Spleen (tissue), 7 donors: ENCODE measurements at regions not wholly inside any gene's neighbourhood (a gene's known extent, or its start where the extent isn't known, plus 50 kb on each side); places are given as distances from the start of the nearest gene placed in this dataset.

Experiments used
- POLR2A ChIP-seq, 3 donors: fragments of 450-650 bp; IDR thresholded peaks; one replicate each; pipeline ENCODE4 v1.5.1; 2017; ENCODE audit warnings: antibody characterized with exemption in 3 of 3, mild to moderate bottlenecking in 1 of 3
- POLR2AphosphoS5 ChIP-seq, 3 donors: sonication (generic); formaldehyde crosslinking; IDR thresholded peaks; one replicate each; pipeline ENCODE4 v1.5.1; 2017; ENCODE audit warnings: antibody characterized with exemption in 3 of 3
- TF ChIP-seq, protein P1 (sequence below), 11 experiments: fragments of 200-600 bp in 7 of 11; fragments of 450-650 bp in 4 of 11; sonication (generic) in 4 of 11; IDR thresholded peaks in 8 of 11; conservative IDR thresholded peaks in 3 of 11; 1 replicate in 7 of 11; 2 replicates in 4 of 11; pipeline versions ENCODE4 v1.4.0 to v1.8.0; 2016 to 2021; ENCODE audit warnings: antibody characterized with exemption in 11 of 11, inconsistent platforms in 4 of 11, mild to moderate bottlenecking in 1 of 11
- donor health status: DM: no; HTN: no; CAD: no; lungs with moderate emphysema.
- donor health status: DM: no; HTN: no; CAD: no.
- donor health status: DM: no; HTN: no; CAD: no.

- TF ChIP-seq, protein P1, sequence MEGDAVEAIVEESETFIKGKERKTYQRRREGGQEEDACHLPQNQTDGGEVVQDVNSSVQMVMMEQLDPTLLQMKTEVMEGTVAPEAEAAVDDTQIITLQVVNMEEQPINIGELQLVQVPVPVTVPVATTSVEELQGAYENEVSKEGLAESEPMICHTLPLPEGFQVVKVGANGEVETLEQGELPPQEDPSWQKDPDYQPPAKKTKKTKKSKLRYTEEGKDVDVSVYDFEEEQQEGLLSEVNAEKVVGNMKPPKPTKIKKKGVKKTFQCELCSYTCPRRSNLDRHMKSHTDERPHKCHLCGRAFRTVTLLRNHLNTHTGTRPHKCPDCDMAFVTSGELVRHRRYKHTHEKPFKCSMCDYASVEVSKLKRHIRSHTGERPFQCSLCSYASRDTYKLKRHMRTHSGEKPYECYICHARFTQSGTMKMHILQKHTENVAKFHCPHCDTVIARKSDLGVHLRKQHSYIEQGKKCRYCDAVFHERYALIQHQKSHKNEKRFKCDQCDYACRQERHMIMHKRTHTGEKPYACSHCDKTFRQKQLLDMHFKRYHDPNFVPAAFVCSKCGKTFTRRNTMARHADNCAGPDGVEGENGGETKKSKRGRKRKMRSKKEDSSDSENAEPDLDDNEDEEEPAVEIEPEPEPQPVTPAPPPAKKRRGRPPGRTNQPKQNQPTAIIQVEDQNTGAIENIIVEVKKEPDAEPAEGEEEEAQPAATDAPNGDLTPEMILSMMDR (IDR thresholded peaks at IDR 0.05 in 8 of 11, conservative IDR thresholded peaks at IDR 0.05 in 3 of 11) = no peak
- no peak for TF ChIP-seq POLR2AphosphoS5 (IDR thresholded peaks at IDR 0.05)
- TF ChIP-seq POLR2A (IDR thresholded peaks at IDR 0.05) = no peak
These were observed 87.7 kb downstream of the DCK start for GRCh38 chr4:71081192-71081591.
